SK-N-SH treated with all-trans-retinoic acid at 6 μM for 48 hours (cell line): ENCODE measurements at regions not wholly inside any gene's neighbourhood (a gene's known extent, or its start where the extent isn't known, plus 50 kb on each side); places are given as distances from the start of the nearest gene placed in this dataset.

Source experiments
- ATAC-seq: fragments of 200-7000 bp; cut with Tn5 transposase; 3 replicates; pipeline ENCODE4 v1.9.1; 2020; ENCODE audit warnings: mild to moderate bottlenecking, moderate library complexity
- ARNTL ChIP-seq: fragments of 450-650 bp; formaldehyde crosslinking; IDR thresholded peaks from 2 replicates; pipeline ENCODE4 v1.5.0; 2020; ENCODE audit warnings: low read depth, mild to moderate bottlenecking, moderate library complexity, borderline replicate concordance
- BACH2 ChIP-seq: fragments of 250-450 bp; sonication (Bioruptor Pico); IDR thresholded peaks from 2 replicates; pipeline ENCODE4 v1.9.0; 2021; ENCODE audit warnings: mild to moderate bottlenecking, borderline replicate concordance
- CREB5 ChIP-seq: fragments of 250-450 bp; sonication (Bioruptor Pico); IDR thresholded peaks from 2 replicates; pipeline ENCODE4 v1.5.1; 2020; ENCODE audit warnings: low read depth, mild to moderate bottlenecking, moderate library complexity
- CSDC2 ChIP-seq: fragments of 250-450 bp; sonication (Bioruptor Pico); IDR thresholded peaks from 2 replicates; pipeline ENCODE4 v1.5.0; 2020; ENCODE audit warnings: mild to moderate bottlenecking, moderate library complexity
- CSRNP3 ChIP-seq: fragments of 250-450 bp; sonication (Bioruptor Pico); IDR thresholded peaks from 2 replicates; pipeline ENCODE4 v1.5.1; 2021; ENCODE audit warnings: mild to moderate bottlenecking, moderate library complexity
- ESRRG ChIP-seq: fragments of 250-450 bp; sonication (Bioruptor Pico); IDR thresholded peaks from 2 replicates; pipeline ENCODE4 v1.6.1; 2021; ENCODE audit warnings: mild to moderate bottlenecking
- GLIS3 ChIP-seq: fragments of 250-450 bp; sonication (Bioruptor Pico); IDR thresholded peaks from 2 replicates; pipeline ENCODE4 v1.5.0; 2020; ENCODE audit warnings: mild to moderate bottlenecking, moderate library complexity
- ISL1 ChIP-seq: fragments of 250-450 bp; sonication (Bioruptor Pico); IDR thresholded peaks from 2 replicates; pipeline ENCODE4 v2.1.2; 2022; ENCODE audit warnings: mild to moderate bottlenecking, moderate library complexity
- OSR1 ChIP-seq: fragments of 250-450 bp; sonication (Bioruptor Pico); IDR thresholded peaks from 2 replicates; pipeline ENCODE4 v1.8.0; 2022; ENCODE audit warnings: moderate library complexity, mild to moderate bottlenecking, inconsistent platforms
- PATZ1 ChIP-seq: fragments of 250-450 bp; sonication (Bioruptor Pico); IDR thresholded peaks from 2 replicates; pipeline ENCODE4 v1.8.0; 2020; ENCODE audit warnings: mild to moderate bottlenecking, moderate library complexity, borderline replicate concordance
- POU6F1 ChIP-seq: fragments of 250-450 bp; sonication (Bioruptor Pico); IDR thresholded peaks from 2 replicates; pipeline ENCODE4 v1.8.0; 2021; ENCODE audit warnings: low read depth, mild to moderate bottlenecking, moderate library complexity, borderline replicate concordance
- PPARA ChIP-seq: fragments of 250-450 bp; sonication (Bioruptor Pico); IDR thresholded peaks from 2 replicates; pipeline ENCODE4 v1.5.0; 2020; ENCODE audit warnings: mild to moderate bottlenecking, borderline replicate concordance
- RARB ChIP-seq: fragments of 250-450 bp; sonication (Bioruptor Pico); IDR thresholded peaks from 2 replicates; pipeline ENCODE4 v1.8.0; 2021; ENCODE audit warnings: mild to moderate bottlenecking, moderate library complexity
- SNAI2 ChIP-seq: fragments of 250-450 bp; sonication (Bioruptor Pico); IDR thresholded peaks from 2 replicates; pipeline ENCODE4 v1.5.0; 2020; ENCODE audit warnings: mild to moderate bottlenecking, moderate library complexity
- TCF4 ChIP-seq: fragments of 250-450 bp; sonication (Bioruptor Pico); IDR thresholded peaks from 2 replicates; pipeline ENCODE4 v1.8.0; 2021; ENCODE audit warnings: mild to moderate bottlenecking, moderate library complexity, borderline replicate concordance
- TOX ChIP-seq: fragments of 250-450 bp; sonication (Bioruptor Pico); IDR thresholded peaks from 2 replicates; pipeline ENCODE4 v1.8.0; 2021; ENCODE audit warnings: mild to moderate bottlenecking, moderate library complexity, borderline replicate concordance
- TSHZ2 ChIP-seq: fragments of 250-450 bp; sonication (Bioruptor Pico); IDR thresholded peaks from 2 replicates; pipeline ENCODE4 v1.5.0; 2020; ENCODE audit warnings: mild to moderate bottlenecking, moderate library complexity
- ZC3H10 ChIP-seq: fragments of 250-450 bp; sonication (Bioruptor Pico); IDR thresholded peaks from 2 replicates; pipeline ENCODE4 v1.5.1; 2021; ENCODE audit warnings: mild to moderate bottlenecking, moderate library complexity
- ZFP3 ChIP-seq: fragments of 250-450 bp; sonication (Bioruptor Pico); IDR thresholded peaks from 2 replicates; pipeline ENCODE4 v1.5.0; 2020; ENCODE audit warnings: mild to moderate bottlenecking, moderate library complexity
- ZFP30 ChIP-seq: fragments of 450-650 bp; formaldehyde crosslinking; IDR thresholded peaks from 2 replicates; pipeline ENCODE4 v1.5.0; 2022; ENCODE audit warnings: mild to moderate bottlenecking, moderate library complexity
- ZNF565 ChIP-seq: fragments of 450-650 bp; formaldehyde crosslinking; conservative IDR thresholded peaks from 2 replicates; pipeline ENCODE4 v1.5.0; 2020; ENCODE audit warnings: low read depth, mild to moderate bottlenecking, moderate library complexity
- ZNF70 ChIP-seq: fragments of 450-650 bp; formaldehyde crosslinking; IDR thresholded peaks from 2 replicates; pipeline ENCODE4 v1.5.0; 2020; ENCODE audit warnings: mild to moderate bottlenecking, moderate library complexity
- ZNF8 ChIP-seq: fragments of 450-650 bp; formaldehyde crosslinking; IDR thresholded peaks from 2 replicates; pipeline ENCODE4 v1.5.0; 2020; ENCODE audit warnings: mild to moderate bottlenecking, moderate library complexity

DNA sequence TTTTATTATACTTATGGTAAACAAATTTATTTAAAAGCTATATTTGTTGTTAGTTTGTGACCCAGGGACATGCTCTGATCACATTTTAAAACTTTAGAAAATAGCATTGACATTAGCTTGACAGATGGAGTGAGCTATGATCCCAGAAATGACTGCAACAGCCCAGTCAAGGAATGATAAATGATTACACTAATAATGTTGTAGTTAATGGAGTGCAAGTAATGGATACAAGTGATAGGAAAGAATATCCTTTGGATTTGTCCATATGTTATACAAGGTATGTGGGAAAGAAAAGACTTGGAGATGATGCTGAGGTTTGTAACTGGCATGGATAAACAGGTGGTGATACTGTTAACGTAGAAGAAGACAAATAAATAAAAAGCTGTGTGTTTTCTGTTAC is 1908.7 kb downstream of the MRPL39 start:
- TF ChIP-seq CSDC2 (no peak), ZNF70 (CRISPR knock-in tag) (no peak), PATZ1 (CRISPR knock-in tag) (no peak), CREB5 (CRISPR knock-in tag) (no peak), ZNF565 (CRISPR knock-in tag) (no peak), ZFP30 (CRISPR knock-in tag) (no peak), ZC3H10 (CRISPR knock-in tag) (no peak), BACH2 (CRISPR knock-in tag) (no peak), GLIS3 (no peak), PPARA (no peak), ARNTL (no peak), POU6F1 (CRISPR knock-in tag) (no peak), OSR1 (CRISPR knock-in tag) (no peak), ZFP3 (CRISPR knock-in tag) (no peak), ZNF8 (CRISPR knock-in tag) (no peak), TSHZ2 (CRISPR knock-in tag) (no peak), TCF4 (CRISPR knock-in tag) (no peak), TOX (CRISPR knock-in tag) (no peak), SNAI2 (CRISPR knock-in tag) (no peak), RARB (CRISPR knock-in tag) (no peak)
- TF ChIP-seq, all 23 proteins: peak for 0

GRCh38 chr21:23695443-23695842 is 1911.8 kb downstream of the MRPL39 start:
- TF ChIP-seq PPARA, result no peak
- no peak for TF ChIP-seq CSDC2
- no peak for TF ChIP-seq GLIS3
- TF ChIP-seq CSRNP3 (CRISPR knock-in tag), result no peak
- TF ChIP-seq OSR1 (CRISPR knock-in tag), result no peak
- TF ChIP-seq CREB5 (CRISPR knock-in tag), result no peak
- no peak for TF ChIP-seq ARNTL
- TF ChIP-seq ZNF565 (CRISPR knock-in tag), result no peak
- TF ChIP-seq TSHZ2 (CRISPR knock-in tag), result no peak
- TF ChIP-seq PATZ1 (CRISPR knock-in tag), result no peak
- no peak for TF ChIP-seq ESRRG (CRISPR knock-in tag)
- TF ChIP-seq ISL1, result no peak
- ATAC-seq, result no peak

More for the DNA sequence above, 1908.7 kb downstream of the MRPL39 start:
- no peak for ATAC-seq
